ENCODE measurements at regions not wholly inside any gene's neighbourhood (a gene's known extent, or its start where the extent isn't known, plus 50 kb on each side); places are given as distances from the start of the nearest gene placed in this dataset.

GRCh38 chr17:68750208-68750562 is 149.0 kb upstream of the FAM20A start:
- FAIRE-seq (no peak), DNase-seq (ENCODE audit: extremely low spot score, insufficient read length, low read depth) (no peak)

- DNase-seq (ENCODE audit: extremely low spot score, insufficient read length, low read depth) (no peak), FAIRE-seq (no peak)
These were observed 148.4 kb upstream of the FAM20A start for GRCh38 chr17:68749349-68750207.

GRCh38 chr17:68748381-68748780 is 147.2 kb upstream of the FAM20A start:
- FAIRE-seq (no peak), DNase-seq (ENCODE audit: extremely low spot score, insufficient read length, low read depth) (no peak)

- FAIRE-seq: no peak
- DNase-seq (ENCODE audit: extremely low spot score, insufficient read length, low read depth): no peak
These were observed 139.6 kb upstream of the FAM20A start for GRCh38 chr17:68740555-68741447.

GRCh38 chr17:68737761-68738443 is 136.7 kb upstream of the FAM20A start:
- FAIRE-seq (no peak), DNase-seq (ENCODE audit: extremely low spot score, insufficient read length, low read depth) (no peak)

GRCh38 chr17:68734931-68735330 is 133.8 kb upstream of the FAM20A start:
- no peak for DNase-seq (ENCODE audit: extremely low spot score, insufficient read length, low read depth)
- no peak for FAIRE-seq

DNA sequence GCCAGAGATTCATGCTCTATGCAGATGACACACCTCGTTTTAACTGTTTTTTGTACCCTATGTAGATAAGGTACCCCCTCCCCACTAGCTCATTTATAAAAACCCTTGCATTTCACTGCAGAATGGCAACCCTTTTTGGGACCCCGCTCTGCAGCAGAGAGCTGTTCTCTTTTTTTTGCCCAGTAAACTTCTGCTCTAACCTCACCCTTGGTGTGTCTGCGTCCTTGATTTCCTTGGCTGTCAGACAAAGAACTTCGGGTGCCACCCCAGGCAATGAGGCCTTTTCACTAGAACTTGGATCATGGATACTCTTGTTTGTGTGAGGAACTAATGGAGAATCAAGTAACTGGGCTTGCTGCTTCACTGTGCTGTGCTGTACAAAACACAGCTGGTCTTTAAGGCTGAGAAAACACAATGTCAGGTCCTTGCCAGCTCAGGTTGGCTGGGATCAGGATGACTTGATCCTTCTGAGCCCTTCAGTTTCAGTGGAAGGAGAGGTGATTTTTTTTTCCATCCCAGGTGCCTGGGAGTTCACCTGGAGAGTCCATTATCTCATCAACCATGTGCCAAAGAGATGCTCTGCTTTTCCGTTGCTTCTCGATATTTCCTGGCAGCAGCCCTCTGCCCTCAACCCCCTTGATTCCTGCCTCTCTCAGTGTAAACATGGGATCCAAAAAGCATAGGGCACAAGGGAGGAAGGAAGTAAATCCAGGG is 133.2 kb upstream of the FAM20A start:
- no peak for FAIRE-seq
- DNase-seq (ENCODE audit: extremely low spot score, insufficient read length, low read depth): no peak

DNA sequence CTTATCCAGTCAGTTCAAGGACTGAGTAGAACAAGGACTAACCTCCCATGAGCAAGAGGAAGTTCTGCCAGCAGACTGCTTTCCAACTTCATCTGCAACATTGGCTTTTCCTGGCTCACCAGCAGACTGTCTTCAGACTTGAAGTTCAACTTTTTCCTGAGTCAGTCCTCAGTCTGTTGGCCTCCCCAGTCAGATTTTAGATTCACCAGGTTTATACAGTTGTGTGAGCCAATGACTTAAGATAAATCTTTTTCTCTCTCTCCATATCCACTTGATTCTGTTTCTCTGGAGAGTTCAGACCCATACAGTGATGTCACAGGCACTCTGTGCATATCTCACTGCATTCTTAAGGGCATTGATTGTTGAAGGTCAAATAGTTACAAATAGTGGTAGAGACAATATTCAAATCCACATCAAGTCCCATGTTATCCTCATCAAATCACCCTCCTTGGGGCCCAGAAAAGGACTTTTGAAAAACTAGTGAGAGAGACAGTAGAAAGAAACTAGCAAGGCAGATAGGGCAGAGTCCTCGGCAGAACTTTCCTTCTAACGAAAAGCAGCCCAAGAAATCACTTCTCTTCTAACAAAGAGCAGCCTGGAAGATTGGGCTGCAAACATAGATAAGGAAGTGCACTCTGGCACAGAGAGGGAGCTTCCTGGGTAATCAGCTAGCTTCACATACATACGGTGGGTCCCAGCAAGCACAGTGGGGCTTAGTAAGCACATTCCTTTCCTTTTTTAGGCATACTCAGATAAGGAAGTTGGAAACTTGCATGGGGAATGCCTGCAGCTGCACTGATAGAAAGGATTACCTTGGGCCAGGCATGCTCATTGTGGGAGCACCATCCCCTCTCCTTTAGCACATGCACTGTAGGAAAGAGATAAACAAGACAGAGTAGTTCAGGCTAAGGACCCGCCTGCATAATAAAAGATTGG is 132.3 kb upstream of the FAM20A start:
- DNase-seq (ENCODE audit: extremely low spot score, insufficient read length, low read depth) (no peak), FAIRE-seq (no peak)

DNA sequence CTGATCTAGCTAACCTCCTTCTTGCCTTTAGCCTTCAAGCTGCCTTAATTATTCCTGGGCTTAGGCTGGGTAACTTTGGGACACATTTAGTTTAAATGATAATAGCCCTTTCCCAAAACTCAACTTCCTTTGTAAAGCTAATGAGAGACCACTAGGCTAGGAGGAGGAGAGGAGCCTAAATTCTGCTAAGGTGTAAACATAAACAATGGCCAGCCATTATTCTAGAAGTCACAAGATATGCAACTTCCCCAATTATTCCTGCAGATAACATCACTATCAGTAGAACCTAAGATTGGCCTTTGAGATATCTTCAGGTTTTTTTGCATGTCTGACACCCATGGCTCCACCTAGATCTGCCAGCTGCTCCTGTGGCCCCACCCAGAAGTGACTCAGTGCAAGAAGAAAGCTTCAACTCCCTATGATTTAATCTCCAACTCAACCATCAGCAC is 131.2 kb upstream of the FAM20A start:
- no peak for DNase-seq (ENCODE audit: extremely low spot score, insufficient read length, low read depth)
- no peak for FAIRE-seq

DNA sequence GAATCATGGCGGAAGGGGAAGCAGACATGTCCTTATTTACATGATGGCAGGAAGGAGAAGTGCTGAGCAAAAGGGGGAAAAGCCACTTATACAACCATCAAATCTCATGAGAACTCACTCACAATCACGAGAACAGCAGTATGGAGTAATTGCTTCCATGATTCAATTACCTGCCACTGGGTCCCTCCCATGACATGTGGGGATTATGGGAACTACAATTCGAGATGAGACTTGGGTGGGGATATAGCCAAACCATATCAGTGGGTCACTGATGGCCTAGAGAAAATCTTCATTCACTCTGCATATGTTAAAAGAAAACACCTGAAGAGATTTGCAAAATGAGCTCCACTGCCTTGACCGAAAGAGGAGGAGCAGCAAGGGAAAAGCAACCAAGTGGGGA is 130.3 kb upstream of the FAM20A start:
- no peak for FAIRE-seq

DNA sequence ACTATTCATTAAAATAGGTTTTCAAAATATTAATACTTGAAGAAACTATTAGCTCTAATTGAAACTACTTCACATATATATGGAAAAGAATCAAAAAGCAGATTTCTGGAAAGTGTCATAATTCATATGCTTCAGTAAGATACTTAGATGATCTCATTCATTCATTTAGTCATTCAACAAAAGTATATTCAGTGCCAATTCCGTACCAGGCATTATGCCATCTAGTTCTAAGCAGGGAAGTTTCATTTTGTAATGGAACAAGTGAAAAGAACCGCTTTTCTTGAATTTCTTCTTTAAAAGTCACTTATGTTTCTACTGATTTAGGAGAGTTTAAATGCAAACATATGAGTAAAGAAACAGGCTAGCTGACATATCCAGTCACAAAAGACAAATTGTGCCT is 118.3 kb upstream of the FAM20A start:
- FAIRE-seq (no peak), DNase-seq (ENCODE audit: extremely low spot score, insufficient read length, low read depth) (no peak)

More for the DNA sequence above, 130.3 kb upstream of the FAM20A start:
- no peak for DNase-seq (ENCODE audit: extremely low spot score, insufficient read length, low read depth)

GRCh38 chr17:68718926-68719325 is 117.8 kb upstream of the FAM20A start:
- DNase-seq (ENCODE audit: extremely low spot score, insufficient read length, low read depth) (no peak), FAIRE-seq (no peak)

GRCh38 chr17:68718465-68718864 is 117.3 kb upstream of the FAM20A start:
- FAIRE-seq (no peak), DNase-seq (ENCODE audit: extremely low spot score, insufficient read length, low read depth) (no peak)

DNA sequence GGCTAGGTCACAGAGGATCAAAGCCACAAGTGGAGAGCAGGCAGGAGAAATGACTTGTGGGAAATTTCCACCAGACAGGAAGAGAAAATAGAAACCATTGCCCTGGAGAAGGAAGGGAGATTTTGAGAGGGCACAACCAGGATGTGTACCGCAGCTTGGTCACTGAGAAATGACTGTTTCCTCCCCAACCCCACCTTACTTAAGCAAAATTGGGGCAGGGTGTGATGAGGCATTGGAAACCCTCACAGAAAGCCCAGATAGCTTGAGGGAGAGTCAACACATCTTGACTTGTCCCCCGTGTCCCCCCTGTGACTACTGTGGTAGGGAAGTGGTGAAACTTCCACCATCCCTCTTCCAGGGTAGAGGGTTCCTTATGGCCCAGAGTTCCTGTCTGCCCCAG is 113.5 kb upstream of the FAM20A start:
- FAIRE-seq: no peak
- DNase-seq (ENCODE audit: extremely low spot score, insufficient read length, low read depth): no peak

GRCh38 chr17:68711858-68712257 is 110.7 kb upstream of the FAM20A start:
- DNase-seq (ENCODE audit: extremely low spot score, insufficient read length, low read depth) (no peak), FAIRE-seq (no peak)

DNA sequence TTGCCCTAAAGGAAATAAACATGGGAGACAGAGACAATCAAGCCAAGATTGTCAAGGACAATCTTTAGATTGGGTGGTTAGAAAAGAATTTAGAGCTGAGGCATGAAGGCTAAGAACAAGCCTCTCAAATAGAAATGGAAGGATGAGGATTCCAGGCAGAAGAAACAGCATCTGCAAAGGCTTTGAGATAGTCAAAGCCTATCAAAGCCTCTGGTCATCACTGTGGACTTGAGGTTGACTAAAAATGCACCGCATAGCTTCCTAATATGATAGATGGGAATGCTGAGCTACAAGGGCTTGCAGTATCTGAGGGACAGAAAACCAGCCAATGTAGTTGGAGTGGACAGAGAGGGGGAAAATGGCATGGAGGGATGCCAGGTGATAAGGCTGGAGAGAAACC is 109.8 kb upstream of the FAM20A start:
- DNase-seq (ENCODE audit: extremely low spot score, insufficient read length, low read depth): no peak
- FAIRE-seq: no peak

DNA sequence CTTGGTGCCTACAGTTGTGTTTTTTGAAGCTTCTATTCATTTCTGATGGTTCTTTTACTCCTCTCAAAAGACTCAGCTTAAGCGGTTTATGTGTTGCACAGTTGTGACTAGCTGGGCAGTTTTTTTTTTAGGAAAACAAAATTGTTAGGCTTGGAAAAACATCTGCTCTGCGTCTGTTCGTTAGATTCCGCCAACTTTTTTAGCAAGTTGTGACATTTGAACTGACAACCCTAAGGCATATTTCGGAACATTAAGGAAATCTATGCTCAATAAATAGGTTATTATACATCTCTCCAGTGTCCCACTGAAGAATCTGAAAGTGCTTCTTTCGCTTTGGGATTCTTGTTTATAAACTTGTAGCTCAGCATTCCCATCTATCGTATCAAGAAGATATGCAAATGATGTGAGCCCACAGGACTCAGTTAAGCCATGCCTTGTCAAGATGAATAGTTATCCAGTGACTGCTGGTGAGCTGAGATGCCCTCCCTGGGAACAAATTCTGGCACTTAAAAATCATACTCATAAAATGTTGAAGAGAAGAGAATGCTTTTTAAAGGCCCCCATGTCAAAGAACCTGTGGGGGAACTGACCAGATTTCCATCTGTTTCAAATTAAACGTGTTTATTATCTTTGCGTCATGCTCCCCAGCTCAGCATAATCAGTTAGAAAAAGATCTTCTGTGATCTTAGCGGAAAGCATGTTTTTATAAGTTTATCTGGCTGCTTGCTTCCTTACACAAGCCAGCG is 109.0 kb upstream of the FAM20A start:
- DNase-seq (ENCODE audit: extremely low spot score, insufficient read length, low read depth) (no peak), FAIRE-seq (no peak)

DNA sequence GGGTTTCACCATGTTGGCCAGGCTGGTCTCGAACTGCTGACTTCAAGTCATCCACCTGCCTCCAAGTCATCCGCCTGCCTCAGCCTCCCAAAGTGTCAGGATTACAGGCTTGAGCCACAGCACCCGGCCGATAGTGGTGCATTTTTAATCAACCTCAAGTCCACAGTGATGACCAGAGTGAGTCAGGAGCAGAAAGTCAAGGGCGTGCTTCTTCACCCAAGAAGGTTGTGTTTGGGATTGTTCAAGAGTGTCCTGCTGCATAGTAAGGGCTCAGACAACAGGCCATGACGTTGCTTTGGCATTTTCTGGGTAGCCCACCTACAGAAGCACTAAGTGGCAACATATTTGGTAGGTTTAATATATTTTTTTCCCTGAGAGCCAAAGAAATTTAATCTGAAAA is 108.3 kb upstream of the FAM20A start:
- DNase-seq (ENCODE audit: extremely low spot score, insufficient read length, low read depth) (no peak), FAIRE-seq (no peak)
